ENCODE measurements at regions not wholly inside any gene's neighbourhood (a gene's known extent, or its start where the extent isn't known, plus 50 kb on each side); places are given as distances from the start of the nearest gene placed in this dataset.
A peak's percentile ranks its signal among the peaks of the same experiment; 100 is the strongest.

DNA sequence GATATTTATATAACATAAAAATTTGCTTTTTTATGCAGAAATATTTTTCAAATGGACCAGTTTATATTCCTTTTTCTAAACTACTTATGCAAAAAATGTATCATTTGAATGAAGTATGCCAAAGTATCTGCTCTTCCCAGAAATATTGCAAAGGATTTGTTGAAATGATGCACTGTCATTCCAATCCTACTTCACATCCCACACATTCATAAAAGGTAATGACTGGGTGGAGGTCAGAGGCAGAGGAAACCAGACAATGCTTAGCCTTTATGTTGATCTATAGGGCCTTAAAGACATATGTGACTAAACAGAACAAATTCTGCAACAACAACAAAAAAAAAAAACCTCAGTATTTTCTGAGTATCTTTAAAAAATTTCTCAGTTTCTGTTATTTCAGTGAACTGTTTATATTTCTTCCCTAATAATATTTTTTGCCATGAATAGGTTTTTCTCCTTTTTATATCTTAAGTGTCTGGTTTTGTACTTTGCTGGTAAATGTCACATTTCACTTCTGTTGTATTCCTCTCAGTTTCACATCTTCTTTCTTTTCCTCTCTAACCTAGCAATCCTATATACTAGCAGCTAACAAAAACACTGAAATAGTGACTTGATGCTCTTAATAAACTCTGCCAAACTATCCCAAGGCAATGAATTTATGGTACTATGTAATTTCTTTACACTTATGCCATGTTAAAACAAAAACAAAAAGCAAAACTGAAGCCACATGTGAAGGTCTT lies 374.1 kb downstream of the BCKDHB start:
- DNase-seq = no peak

DNA sequence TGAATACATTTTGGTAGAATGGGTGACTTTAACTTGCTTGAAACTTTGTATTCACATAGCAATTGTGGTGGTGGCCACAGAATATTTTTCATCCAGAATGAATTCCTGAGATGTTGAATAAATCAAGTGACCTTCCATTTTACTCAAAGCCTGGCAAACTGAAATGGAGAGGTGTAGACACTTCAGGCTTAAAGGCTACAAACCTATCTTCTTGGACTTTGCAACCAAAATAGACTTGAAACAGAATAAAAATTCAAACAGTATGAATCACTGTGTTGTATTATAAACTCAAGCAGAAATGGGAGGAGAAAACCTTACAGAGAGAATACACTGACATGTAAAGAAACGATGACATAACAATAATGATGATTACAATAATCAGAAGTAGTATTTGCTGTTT lies 371.6 kb downstream of the BCKDHB start:
- DNase-seq = no peak

DNA sequence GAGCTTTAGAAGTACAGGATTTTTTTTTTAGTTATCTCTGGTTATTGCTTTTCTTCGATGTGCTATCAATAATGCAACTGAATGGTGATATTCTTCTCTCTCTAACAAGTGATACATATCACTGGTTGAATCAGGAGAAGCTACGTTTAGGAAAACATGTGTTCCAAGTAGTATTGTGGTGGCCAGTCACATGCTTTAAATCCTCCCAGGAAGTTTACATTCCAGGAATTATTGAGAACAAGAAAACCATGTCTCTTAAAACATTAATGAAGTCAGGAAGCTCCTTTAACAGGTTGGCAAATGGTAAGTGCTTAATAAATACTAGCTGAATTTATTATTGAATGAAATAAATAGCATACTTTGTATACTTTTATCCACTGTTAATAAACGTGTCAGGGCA lies 371.1 kb downstream of the BCKDHB start:
- DNase-seq = no peak

DNA sequence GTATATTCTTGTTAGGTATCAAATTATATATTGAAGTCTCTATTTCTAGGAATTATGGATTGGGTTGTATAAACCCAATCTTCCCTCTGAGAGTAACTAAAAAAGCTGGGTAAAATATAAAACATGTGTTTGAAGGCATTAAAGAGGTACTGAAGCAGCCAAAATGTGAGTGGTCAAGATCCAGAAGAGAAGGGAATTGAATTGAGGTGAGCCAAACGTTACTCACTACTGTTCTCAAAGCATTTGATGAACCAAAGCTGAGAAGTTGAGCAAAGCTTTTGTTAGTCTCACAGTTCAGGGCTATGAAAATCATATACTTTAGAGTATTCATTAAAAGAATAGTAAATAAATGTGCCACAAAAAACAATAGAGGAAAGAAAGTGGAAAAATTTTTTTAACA lies 365.8 kb downstream of the BCKDHB start:
- no peak for DNase-seq

DNA sequence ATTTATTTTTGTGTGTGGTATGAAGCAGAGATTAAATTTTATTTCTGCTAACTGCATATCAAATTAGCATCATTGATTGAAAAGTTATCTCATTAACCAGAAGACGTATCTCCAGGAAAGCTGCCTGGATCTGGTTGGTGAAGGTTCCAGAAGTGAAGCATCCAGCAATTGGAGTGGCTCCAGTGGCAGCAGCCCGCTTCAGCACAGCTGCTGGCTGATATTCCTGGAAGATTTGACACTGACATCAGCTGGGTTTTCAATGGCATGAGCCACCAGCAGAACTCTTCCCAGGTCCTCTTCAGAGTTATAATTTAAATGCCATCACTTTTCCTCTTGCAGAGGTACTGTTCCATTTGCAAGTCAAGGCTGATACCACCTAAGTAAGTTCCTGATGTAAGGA lies 363.5 kb downstream of the BCKDHB start:
- no peak for DNase-seq

DNA sequence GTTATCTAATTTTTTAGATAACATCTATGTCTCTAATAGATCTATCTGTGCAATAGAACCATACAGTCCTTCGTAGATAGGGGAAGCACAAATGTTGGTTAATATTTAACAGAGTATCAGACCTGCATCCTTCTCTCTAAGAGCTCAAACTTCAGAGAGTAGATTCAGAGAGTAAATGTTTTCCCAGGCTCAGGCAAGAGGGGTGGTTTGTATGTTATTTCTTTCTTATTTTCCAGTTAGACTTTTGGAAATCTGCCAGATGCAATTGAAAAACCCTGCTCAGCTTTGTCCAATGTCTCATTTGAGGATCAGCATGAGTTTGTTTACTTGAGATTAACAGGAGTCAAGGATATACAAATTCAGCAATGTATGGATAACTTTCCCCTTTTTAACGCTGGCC lies 361.9 kb downstream of the BCKDHB start:
- DNase-seq = no peak

DNA sequence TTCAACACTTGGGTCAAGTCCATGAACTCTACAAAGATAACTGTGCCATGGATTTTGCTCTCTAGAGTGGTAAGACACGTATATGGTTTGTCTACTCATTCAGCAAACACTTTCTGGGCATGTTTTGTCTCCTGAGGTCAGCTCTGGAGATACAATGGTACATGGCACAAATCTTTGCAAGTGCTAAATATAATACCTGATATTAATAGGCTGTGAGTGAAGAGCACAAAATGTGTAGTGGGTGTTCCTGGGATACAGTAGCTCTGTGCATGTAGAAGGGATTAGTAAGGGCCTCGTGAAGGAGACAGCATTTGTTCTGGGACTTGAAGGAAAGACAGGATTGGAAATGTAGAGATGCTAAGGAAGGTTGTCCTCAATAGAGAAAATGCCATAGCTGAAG lies 360.9 kb downstream of the BCKDHB start:
- DNase-seq = no peak

DNA sequence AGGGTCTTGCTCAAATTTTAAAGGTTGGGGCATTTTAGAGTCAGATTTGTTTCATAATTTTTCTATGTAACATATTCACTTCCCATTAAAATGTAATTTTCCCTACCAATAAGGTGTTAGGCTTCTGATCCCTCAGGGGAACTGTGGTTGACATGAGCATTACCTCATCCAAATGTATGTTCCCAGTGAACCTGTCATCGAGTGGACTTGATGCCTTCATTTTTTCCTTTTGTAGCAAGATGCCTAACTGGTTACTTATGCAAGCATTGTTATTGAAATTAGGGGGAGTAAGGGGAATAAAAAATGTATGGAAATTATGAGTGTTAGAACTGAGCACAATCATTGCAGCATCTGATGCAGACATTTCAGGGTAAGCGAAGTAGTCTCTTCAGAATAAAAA lies 360.5 kb downstream of the BCKDHB start:
- no peak for DNase-seq

DNA sequence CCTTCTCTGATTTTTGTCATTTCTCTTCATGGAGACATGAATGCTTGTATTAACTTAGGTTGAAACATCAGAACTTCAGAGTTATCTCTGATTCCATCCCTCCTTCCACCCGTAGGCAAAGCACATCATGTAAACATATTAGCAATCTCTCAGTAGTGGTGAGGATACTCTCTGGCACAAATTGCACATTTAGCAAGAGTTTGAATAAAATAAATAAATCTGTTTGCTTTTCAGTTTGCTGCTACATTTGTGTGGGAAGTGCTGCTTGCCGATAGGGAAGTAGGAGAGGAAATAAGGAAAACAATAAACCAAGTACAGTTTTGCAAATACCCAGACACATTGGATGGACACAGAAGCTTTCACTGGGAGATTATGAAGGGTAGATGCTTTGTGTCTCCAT lies 359.0 kb downstream of the BCKDHB start:
- DNase-seq = no peak

DNA sequence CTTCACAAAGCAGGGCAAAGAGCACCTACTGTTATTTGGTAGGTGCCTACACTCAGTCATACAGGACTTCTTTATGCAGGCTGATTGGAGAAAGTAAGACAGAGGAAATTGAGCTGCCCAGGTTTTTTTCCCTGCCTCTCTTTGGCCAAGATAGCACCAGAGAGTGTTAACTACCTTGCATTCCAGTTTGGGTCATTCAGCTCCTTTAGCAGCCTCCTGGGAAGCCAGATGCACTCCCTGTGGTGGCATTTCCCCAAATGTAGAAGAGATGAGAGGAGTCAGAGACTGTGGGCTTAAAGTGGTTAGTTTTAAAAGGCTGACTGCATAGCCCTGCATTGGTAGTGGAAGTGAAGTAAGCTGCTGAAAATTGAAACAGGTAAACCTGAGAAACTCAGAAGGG lies 358.4 kb downstream of the BCKDHB start:
- DNase-seq = no peak

DNA sequence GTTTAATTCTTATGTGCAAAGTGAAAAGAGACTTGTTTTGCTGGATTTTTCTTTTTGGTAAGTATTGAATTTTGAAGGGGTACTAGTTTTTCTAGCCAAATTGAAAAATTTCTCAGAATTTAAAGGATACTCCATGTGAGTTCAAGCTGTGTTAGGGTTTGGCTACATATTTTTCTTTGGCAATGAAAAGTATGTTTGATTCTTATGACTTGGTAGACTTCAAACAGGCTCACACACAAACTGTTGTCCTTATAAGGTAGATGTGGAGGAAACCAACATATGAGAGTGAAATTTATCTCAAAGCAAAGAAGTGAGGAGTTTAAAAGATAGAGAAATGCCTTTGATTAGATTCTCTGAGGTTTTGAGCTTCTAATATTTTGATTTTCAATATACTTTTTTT lies 356.7 kb downstream of the BCKDHB start:
- no peak for DNase-seq

DNA sequence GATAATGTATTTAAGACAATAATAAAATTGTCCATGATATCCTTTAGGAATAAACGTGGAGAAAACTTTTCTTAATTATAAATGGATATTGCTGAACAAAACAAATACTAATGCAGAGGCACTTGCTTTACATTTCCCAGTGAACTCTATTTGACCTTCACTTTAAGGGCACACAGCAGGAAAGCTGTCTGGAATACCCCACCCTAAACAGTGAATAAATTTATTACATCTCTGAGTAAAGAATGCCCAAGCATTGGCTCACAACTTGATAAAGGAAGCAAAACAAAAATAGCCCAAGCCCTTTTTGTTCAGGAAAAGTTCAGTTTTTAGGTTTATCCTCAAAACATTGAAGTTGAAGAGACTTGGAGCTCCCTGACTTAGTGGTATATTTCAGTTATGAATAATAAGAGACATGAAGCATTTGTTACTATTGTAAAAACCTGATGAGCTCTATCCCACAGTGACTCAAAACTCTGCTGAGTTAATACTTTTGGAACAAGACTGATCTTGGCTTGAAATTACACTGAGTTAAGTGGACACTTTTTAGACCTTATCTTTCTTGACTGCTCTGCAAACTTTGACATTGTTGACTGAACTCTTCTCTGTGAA lies 353.9 kb downstream of the BCKDHB start:
- no peak for DNase-seq

DNA sequence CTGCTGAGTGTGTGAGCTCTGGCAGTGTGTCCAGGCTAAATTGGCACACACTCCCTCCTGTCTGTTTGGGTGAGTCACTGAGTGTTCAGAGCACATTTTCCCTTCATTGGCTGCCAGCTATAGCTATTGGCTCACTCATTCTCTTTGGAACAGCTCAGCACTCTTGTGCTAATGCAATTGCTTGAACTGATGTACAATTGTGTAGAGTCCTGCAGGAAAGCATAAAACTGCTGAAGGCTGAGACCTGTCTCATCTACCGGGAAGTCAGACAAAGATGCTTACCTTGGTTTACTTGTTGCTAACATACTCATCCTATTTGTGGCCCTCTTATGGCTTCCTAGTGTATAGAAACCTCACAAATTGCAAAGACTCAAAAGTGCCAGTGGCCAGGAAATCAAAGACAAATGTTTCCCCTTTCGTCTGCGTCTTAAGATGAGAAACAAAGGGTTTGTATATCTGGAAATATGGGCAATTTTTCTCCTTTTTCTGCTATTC lies 351.0 kb downstream of the BCKDHB start:
- no peak for DNase-seq

DNA sequence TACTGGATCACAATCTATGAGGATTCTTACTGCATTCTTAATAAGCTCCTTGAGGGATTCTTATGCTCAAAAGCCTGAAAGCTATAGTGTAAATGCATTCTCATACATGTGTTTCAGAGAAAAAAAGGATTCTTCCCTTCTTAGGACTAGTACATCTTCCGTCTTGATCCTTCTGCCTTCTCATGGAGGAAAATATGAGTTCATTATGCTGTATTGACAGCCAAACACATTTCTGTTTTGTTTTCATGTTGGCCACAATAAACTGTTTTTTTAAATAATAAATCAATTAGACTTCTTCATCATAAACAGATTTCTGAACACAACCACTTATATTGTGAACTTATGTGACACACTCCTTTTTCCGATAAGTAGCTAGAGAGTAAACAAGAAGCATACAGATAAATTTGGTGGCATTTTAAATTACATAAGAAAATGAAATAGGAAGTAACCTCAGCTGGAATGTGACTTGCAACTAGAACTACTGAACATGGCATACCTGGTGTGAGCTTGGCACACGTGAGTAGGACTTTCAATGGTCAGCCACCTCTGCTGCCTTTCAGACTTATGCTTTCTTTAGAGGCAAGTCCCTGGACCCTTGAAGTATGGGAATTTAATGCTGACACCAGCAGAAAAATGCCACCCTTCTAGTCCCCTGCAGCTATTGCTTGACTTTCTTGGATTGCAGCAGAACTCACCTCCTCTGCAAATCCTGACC lies 350.4 kb downstream of the BCKDHB start:
- DNase-seq = no peak

DNA sequence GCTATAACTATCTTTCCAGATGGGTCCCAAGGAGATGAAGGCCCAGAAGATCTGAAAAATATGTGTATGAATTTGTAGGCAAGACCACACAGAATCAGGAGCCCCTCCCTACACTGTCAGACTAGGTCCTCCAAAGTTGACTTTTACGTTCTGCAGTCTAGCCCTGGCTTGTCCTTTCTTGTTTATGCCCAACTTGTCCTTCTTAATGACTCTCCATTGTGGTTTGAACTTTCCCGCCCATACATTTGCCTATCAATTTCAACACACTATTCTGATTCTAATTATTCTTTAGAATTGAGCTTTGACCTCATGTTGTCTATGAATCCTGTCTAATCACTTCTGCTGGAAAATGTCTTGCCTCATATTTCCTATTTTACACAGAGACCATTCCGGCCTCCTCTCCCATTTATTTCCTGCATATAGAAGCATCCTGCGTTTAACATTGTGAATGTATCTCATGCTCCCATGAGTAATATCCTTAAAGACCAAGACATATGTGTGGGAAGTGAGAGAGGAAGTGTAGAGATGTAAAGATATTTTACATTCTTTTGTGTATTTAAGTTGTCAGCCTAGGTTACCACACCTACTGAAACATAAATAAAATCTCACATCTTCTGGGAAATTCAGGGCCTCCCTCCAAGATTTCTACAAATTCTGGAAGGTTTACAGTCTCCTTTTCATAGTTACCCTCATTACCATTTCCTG lies 348.3 kb downstream of the BCKDHB start:
- no peak for DNase-seq

DNA sequence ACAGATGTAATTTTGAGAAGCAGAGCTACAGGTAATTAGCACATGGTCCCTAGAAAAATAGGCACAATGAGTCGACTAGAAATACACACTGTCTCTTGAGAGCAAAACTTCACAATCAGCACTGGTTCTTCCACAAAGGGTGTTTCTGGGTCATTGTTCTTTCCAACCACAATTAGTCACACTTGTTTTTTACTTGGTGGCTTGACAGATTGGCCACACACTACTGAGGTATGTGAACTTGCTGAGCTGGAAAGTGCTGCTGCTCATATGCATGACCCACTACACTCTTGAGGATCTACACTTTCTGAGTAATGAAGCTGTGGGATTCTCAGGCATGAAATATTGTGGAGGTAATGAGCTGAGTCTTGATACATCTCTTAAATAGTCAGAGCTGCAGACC lies 347.7 kb downstream of the BCKDHB start:
- peak; percentile 12 for DNase-seq

DNA sequence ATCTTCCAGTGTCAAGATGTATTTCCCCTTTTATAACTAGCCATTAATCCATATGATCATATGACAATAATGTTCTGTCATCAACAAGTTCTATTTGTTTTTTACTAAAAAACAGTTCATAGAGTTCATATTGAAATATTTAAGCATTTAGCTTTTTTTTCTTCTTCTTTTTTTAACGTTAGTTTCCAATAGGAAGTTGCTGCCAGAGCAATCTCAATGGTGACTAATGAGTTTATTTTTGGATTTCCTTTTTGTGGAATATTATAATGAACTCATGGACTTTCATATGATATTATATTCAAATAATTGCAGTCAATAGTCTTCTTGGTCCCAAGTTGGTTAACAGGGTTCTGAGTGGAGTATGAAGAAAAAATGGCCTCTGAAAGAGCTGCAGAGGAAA lies 343.3 kb downstream of the BCKDHB start:
- DNase-seq = no peak

DNA sequence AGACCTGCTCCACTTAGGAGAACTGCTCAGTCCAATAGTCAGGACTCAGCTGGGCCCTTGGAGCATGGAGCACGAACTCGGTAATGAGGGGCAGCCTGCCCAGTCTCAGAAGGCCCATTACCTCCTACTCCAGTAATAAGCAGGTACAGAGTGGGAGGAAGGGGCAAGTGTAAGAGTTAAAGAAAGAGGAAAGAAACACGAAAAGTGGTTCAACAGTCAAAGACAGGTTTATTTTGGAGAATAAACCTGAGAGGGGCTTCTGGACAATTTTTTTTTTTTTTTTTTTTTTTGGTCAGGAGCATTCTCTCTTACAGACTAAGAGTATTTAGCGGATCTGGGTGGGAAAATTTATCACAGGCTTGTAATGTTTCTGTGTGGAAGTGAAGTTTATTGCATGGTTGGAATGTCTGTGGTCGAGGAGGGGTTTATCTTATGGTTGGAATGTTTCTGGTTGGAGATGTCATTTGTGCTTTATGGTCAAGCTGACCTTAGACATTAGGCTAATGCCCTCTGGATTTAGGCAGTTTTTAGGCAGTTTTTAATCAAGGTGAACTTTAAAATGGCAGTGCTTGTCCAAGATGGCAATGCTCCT lies 340.1 kb downstream of the BCKDHB start:
- no peak for DNase-seq

DNA sequence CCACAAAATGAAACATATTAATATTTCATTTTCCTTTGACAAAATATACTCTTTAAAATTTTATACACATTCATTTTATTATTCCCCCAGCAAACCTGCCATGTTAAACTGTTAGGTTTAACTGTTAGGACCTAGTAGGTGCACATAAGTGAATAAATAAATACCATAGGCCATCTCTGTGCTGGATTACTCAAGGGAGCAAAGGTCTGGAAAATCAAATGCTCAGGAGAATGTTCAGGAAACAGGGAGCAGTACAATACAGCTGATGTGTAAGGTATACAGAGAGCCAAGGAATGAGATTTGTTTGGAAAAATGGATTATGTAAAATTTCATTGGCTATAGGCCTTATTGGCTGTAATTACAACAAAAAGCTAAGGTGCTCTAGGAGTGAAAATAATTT lies 339.3 kb downstream of the BCKDHB start:
- no peak for DNase-seq

DNA sequence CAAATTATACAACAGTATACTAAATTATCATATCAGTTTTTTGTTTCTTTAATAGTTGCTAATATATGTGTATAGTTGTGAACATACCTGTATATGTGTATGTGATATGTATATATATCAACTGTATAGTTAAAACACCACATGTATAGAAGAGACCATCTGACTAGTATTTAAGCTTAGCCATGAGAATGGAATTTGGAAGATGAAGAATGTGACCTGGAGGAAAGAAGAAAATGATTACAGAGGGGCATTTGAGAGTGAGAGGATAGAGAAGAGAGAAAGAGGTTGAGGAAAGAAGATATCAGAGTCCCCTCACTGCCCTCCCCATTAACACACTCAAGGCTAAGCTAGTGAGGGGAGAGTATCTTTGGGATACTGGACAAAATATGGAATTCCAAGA lies 335.9 kb downstream of the BCKDHB start:
- DNase-seq = no peak

DNA sequence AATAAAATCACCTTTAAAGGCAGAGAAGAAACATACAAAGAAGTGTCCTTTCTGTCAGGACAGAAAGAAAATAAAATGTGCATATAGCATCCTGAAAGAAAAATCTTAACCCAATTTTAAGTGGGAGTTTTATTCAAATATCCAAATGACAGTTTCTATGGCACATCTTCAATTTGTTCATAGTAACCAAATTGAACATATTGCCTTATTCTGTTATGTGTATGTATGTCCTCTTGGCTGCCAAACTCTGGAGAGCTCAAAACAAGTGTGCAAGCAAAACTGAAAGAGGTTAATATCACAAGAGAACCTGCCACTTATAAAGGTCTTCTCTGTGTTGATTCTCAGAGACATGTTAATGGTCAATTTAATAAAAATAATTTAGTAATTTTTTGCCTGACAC lies 334.7 kb downstream of the BCKDHB start:
- no peak for DNase-seq

DNA sequence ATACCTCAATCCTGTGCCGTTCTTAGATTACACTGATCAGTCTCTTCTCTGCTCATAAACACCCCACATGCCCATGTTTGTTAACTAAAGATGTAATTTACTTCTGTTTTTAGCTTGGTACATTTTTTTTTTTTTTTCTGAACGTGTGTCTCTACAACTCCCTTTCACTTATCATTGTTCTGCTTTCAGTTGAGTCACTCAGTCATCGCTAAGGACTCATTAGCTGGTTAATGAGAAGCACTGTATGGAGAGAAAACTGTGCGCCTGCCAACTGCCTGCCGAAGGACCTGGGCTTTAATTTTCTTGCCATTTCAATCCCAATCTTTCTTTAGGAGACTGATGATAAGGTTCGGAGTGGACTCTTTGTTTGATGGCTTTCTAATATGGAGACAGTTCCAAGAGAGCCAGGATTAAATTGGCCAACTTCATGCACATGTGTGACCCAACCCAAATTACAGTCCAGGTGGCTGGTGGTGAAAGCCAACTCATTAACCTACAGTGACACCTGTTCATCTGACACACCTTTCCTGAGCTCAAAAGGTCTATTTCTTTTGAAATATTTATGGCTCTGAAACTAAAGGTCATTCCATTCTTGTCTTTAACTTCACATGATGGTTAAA lies 334.1 kb downstream of the BCKDHB start:
- no peak for DNase-seq

Measured in CD4-positive, alpha-beta T cell treated with Interleukin-4 for 4 hours (primary cell).